Loucy (cell line): ENCODE measurements at regions not wholly inside any gene's neighbourhood (a gene's known extent, or its start where the extent isn't known, plus 50 kb on each side); places are given as distances from the start of the nearest gene placed in this dataset.

ENCODE experiments used
- H2AFZ ChIP-seq: fragments of 200-600 bp; sonication (generic); 2 replicates; pipeline ENCODE4 v1.6.0; 2016; ENCODE audit warnings: antibody characterized with exemption, mild to moderate bottlenecking, low read length, moderate library complexity
- H3F3A ChIP-seq: fragments of 200-600 bp; 2 replicates; pipeline ENCODE4 v1.6.0; 2016; ENCODE audit warnings: antibody characterized with exemption, low read depth, mild to moderate bottlenecking
- H3K27me3 ChIP-seq: fragments of 200-600 bp; sonication (generic); 2 replicates; pipeline ENCODE4 v1.6.1; 2014; ENCODE audit warnings: low read length, mild to moderate bottlenecking; ENCODE audit not compliant: insufficient read depth, poor library complexity, severe bottlenecking
- H3K36me3 ChIP-seq: fragments of 200-600 bp; sonication (generic); 2 replicates; pipeline ENCODE4 v1.6.1; 2016; ENCODE audit warnings: low read length; ENCODE audit not compliant: insufficient read depth
- H3K4me1 ChIP-seq: fragments of 200-600 bp; sonication (generic); 2 replicates; pipeline ENCODE4 v1.5.1; 2014; ENCODE audit warnings: low read length, mild to moderate bottlenecking; ENCODE audit not compliant: insufficient read depth, poor library complexity, severe bottlenecking
- H3K4me2 ChIP-seq: fragments of 200-600 bp; sonication (generic); 2 replicates; pipeline ENCODE4 v1.6.0; 2014; ENCODE audit warnings: antibody characterized with exemption, low read length, low read depth, mild to moderate bottlenecking; ENCODE audit not compliant: poor library complexity, severe bottlenecking
- H3K4me3 ChIP-seq: fragments of 200-600 bp; sonication (generic); 2 replicates; pipeline ENCODE4 v1.5.1; 2014; ENCODE audit warnings: low read length, mild to moderate bottlenecking, mixed read lengths; ENCODE audit not compliant: poor library complexity, severe bottlenecking
- H3K79me2 ChIP-seq: fragments of 200-600 bp; sonication (generic); 2 replicates; pipeline ENCODE4 v1.6.1; 2014; ENCODE audit warnings: low read length; ENCODE audit not compliant: insufficient read depth
- H3K9ac ChIP-seq: fragments of 200-600 bp; sonication (generic); 2 replicates; pipeline ENCODE4 v1.6.0; 2014; ENCODE audit warnings: mild to moderate bottlenecking, low read depth, low read length, moderate library complexity; ENCODE audit not compliant: poor library complexity, severe bottlenecking
- H3K9me2 ChIP-seq: fragments of 200-600 bp; sonication (generic); replicated peaks from 2 replicates; pipeline ENCODE4 v1.6.1; 2016; ENCODE audit warnings: low read depth, low read length, mixed read lengths
- H3K9me3 ChIP-seq: fragments of 200-600 bp; sonication (generic); 2 replicates; pipeline ENCODE4 v1.6.1; 2014; ENCODE audit warnings: mild to moderate bottlenecking, antibody characterized with exemption, low read length, low read depth; ENCODE audit not compliant: insufficient read depth
- H4K20me1 ChIP-seq: fragments of 200-600 bp; sonication (generic); 2 replicates; pipeline ENCODE4 v1.6.0; 2014; ENCODE audit warnings: antibody characterized with exemption, low read length, mild to moderate bottlenecking; ENCODE audit not compliant: insufficient read depth, poor library complexity, severe bottlenecking
- CTCF ChIP-seq: fragments of 200-600 bp; sonication (generic); conservative IDR thresholded peaks from 2 replicates; pipeline ENCODE4 v1.5.1; 2014; ENCODE audit warnings: mild to moderate bottlenecking, antibody characterized with exemption, low read length
- EZH2phosphoT487 ChIP-seq: fragments of 200-600 bp; IDR thresholded peaks from 2 replicates; pipeline ENCODE4 v1.6.1; 2018; ENCODE audit warnings: antibody characterized with exemption, mild to moderate bottlenecking, moderate library complexity, borderline replicate concordance

- TF ChIP-seq CTCF (no peak), EZH2phosphoT487 (no peak)
- Histone ChIP-seq H3K27me3 (no peaks in the 10 kb centered on the region), H3K4me2 (no peak overlapping the region), H3K36me3 (no peaks in the 10 kb centered on the region), H2AFZ (no peak overlapping the region), H3K79me2 (no peaks in the 10 kb centered on the region), H4K20me1 (no peaks in the 10 kb centered on the region), H3K9ac (no peak overlapping the region), H3K4me1 (no peaks in the 10 kb centered on the region), H3F3A (no peaks in the 10 kb centered on the region), H3K9me3 (no peaks in the 10 kb centered on the region), H3K4me3 (no peak overlapping the region), H3K9me2 (no peaks in the 10 kb centered on the region)
These were observed 65.9 kb upstream of the C7orf33 start for GRCh38 chr7:148524479-148525224.

GRCh38 chr7:148527717-148528168 is 62.8 kb upstream of the C7orf33 start:
- Histone ChIP-seq H3K4me2 (no peak overlapping the region), H2AFZ (no peak overlapping the region), H3K4me1 (no peaks in the 10 kb centered on the region), H3K79me2 (no peaks in the 10 kb centered on the region), H3K36me3 (no peaks in the 10 kb centered on the region), H3K27me3 (no peaks in the 10 kb centered on the region), H3K4me3 (no peak overlapping the region), H3K9ac (no peak overlapping the region), H4K20me1 (no peaks in the 10 kb centered on the region), H3F3A (no peaks in the 10 kb centered on the region), H3K9me3 (no peaks in the 10 kb centered on the region), H3K9me2 (no peaks in the 10 kb centered on the region)
- TF ChIP-seq EZH2phosphoT487 (no peak), CTCF (peak; percentile 81)

- Histone ChIP-seq H2AFZ (no peak overlapping the region), H4K20me1 (no peaks in the 10 kb centered on the region), H3K4me3 (no peak overlapping the region), H3K27me3 (no peaks in the 10 kb centered on the region), H3K4me2 (no peak overlapping the region), H3F3A (no peaks in the 10 kb centered on the region), H3K9me2 (no peaks in the 10 kb centered on the region), H3K4me1 (no peaks in the 10 kb centered on the region), H3K9ac (no peak overlapping the region), H3K36me3 (no peaks in the 10 kb centered on the region), H3K79me2 (no peaks in the 10 kb centered on the region), H3K9me3 (no peaks in the 10 kb centered on the region)
- no peak for TF ChIP-seq EZH2phosphoT487
- TF ChIP-seq CTCF, result no peak
These were observed 55.3 kb upstream of the C7orf33 start for GRCh38 chr7:148535217-148535616.
